NB4 (cell line): ENCODE measurements at regions not wholly inside any gene's neighbourhood (a gene's known extent, or its start where the extent isn't known, plus 50 kb on each side); places are given as distances from the start of the nearest gene placed in this dataset.

Experiments
- CTCF ChIP-seq: IDR thresholded peaks from one replicate; pipeline ENCODE4 v1.5.1; 2012; ENCODE audit warnings: low read depth, low read length
- MAX ChIP-seq: IDR thresholded peaks from 2 replicates; pipeline ENCODE4 v1.6.1; 2011; ENCODE audit warnings: low read depth, low read length
- POLR2A ChIP-seq: IDR thresholded peaks from 2 replicates; pipeline ENCODE4 v1.6.1; 2011; ENCODE audit warnings: mild to moderate bottlenecking; ENCODE audit not compliant: insufficient read length; ENCODE audit errors: extremely low read depth

- TF ChIP-seq MAX (no peak), POLR2A (no peak), CTCF (no peak)
These were observed 120.5 kb upstream of the CXCR4 start for GRCh38 chr2:136238286-136239078.
